ENCODE measurements at regions not wholly inside any gene's neighbourhood (a gene's known extent, or its start where the extent isn't known, plus 50 kb on each side); places are given as distances from the start of the nearest gene placed in this dataset.

GRCh38 chr1:193614817-193615216, 428.4 kb upstream of the B3GALT2 start:
- no peak for FAIRE-seq

GRCh38 chr1:193614275-193614674, 427.9 kb upstream of the B3GALT2 start:
- H3K9ac ChIP-seq (ENCODE audit: low read length in 3 of 3), result no peak overlapping the region
- no peaks in the 10 kb centered on the region for H3K36me3 ChIP-seq (ENCODE audit: control insufficient read depth in 2 of 3, insufficient read depth in 3 of 3, low read length in 3 of 3)
- no peak overlapping the region for H3K4me3 ChIP-seq (ENCODE audit: low read length in 3 of 3)
- no peaks in the 10 kb centered on the region for H3K4me1 ChIP-seq (ENCODE audit: control insufficient read depth in 2 of 3, insufficient read depth in 2 of 3, low read depth in 1 of 3, low read length in 3 of 3)
- H3K27ac ChIP-seq (ENCODE audit: low read depth in 2 of 2, low read length in 2 of 2), result no peak overlapping the region
- TF ChIP-seq CTCF (IDR thresholded peaks at IDR 0.05; ENCODE audit: borderline replicate concordance, extremely low read depth, insufficient read depth), result no peak
- no peaks in the 10 kb centered on the region for H3K9me3 ChIP-seq (ENCODE audit: control insufficient read depth in 2 of 3, insufficient read depth in 1 of 3, low read length in 3 of 3)
- FAIRE-seq, result no peak
- intact Hi-C loops (cut with DNase I), result no loop called here
- no peaks in the 10 kb centered on the region for H3K27me3 ChIP-seq (ENCODE audit: control insufficient read depth, insufficient read depth, low read length)
- DNase-seq, result no peak

More at GRCh38 chr1:193614817-193615216, 428.4 kb upstream of the B3GALT2 start:
- TF ChIP-seq CTCF (IDR thresholded peaks at IDR 0.05; ENCODE audit: borderline replicate concordance, extremely low read depth, insufficient read depth), result no peak
- no peak overlapping the region for H3K9ac ChIP-seq (ENCODE audit: low read length in 3 of 3)
- H3K27ac ChIP-seq (ENCODE audit: low read depth in 2 of 2, low read length in 2 of 2), result no peak overlapping the region
- no peaks in the 10 kb centered on the region for H3K4me1 ChIP-seq (ENCODE audit: control insufficient read depth in 2 of 3, insufficient read depth in 2 of 3, low read depth in 1 of 3, low read length in 3 of 3)
- H3K27me3 ChIP-seq (ENCODE audit: control insufficient read depth, insufficient read depth, low read length), result no peaks in the 10 kb centered on the region
- no peaks in the 10 kb centered on the region for H3K9me3 ChIP-seq (ENCODE audit: control insufficient read depth in 2 of 3, insufficient read depth in 1 of 3, low read length in 3 of 3)
- H3K4me3 ChIP-seq (ENCODE audit: low read length in 3 of 3), result no peak overlapping the region
- no peak for DNase-seq
- intact Hi-C loops (cut with DNase I), result no loop called here
- no peaks in the 10 kb centered on the region for H3K36me3 ChIP-seq (ENCODE audit: control insufficient read depth in 2 of 3, insufficient read depth in 3 of 3, low read length in 3 of 3)

GRCh38 chr1:193613041-193613440, 426.6 kb upstream of the B3GALT2 start:
- no peak for FAIRE-seq
- no peaks in the 10 kb centered on the region for H3K9me3 ChIP-seq (ENCODE audit: control insufficient read depth in 2 of 3, insufficient read depth in 1 of 3, low read length in 3 of 3)
- no peaks in the 10 kb centered on the region for H3K27me3 ChIP-seq (ENCODE audit: control insufficient read depth, insufficient read depth, low read length)
- no peak overlapping the region for H3K27ac ChIP-seq (ENCODE audit: low read depth in 2 of 2, low read length in 2 of 2)
- no peak overlapping the region for H3K9ac ChIP-seq (ENCODE audit: low read length in 3 of 3)
- H3K4me1 ChIP-seq (ENCODE audit: control insufficient read depth in 2 of 3, insufficient read depth in 2 of 3, low read depth in 1 of 3, low read length in 3 of 3), result no peaks in the 10 kb centered on the region
- DNase-seq, result no peak
- no peaks in the 10 kb centered on the region for H3K36me3 ChIP-seq (ENCODE audit: control insufficient read depth in 2 of 3, insufficient read depth in 3 of 3, low read length in 3 of 3)
- TF ChIP-seq CTCF (IDR thresholded peaks at IDR 0.05; ENCODE audit: borderline replicate concordance, extremely low read depth, insufficient read depth), result no peak
- intact Hi-C loops (cut with DNase I), result no loop called here
- H3K4me3 ChIP-seq (ENCODE audit: low read length in 3 of 3), result no peak overlapping the region

- H3K36me3 ChIP-seq (ENCODE audit: control insufficient read depth in 2 of 3, insufficient read depth in 3 of 3, low read length in 3 of 3), result no peaks in the 10 kb centered on the region
- no peak for TF ChIP-seq CTCF (IDR thresholded peaks at IDR 0.05; ENCODE audit: borderline replicate concordance, extremely low read depth, insufficient read depth)
- H3K4me1 ChIP-seq (ENCODE audit: control insufficient read depth in 2 of 3, insufficient read depth in 2 of 3, low read depth in 1 of 3, low read length in 3 of 3), result no peaks in the 10 kb centered on the region
- no peak for DNase-seq
- intact Hi-C loops (cut with DNase I), result no loop called here
- H3K4me3 ChIP-seq (ENCODE audit: low read length in 3 of 3), result no peak overlapping the region
- FAIRE-seq, result no peak
- H3K9me3 ChIP-seq (ENCODE audit: control insufficient read depth in 2 of 3, insufficient read depth in 1 of 3, low read length in 3 of 3), result no peaks in the 10 kb centered on the region
- no peak overlapping the region for H3K9ac ChIP-seq (ENCODE audit: low read length in 3 of 3)
- H3K27ac ChIP-seq (ENCODE audit: low read depth in 2 of 2, low read length in 2 of 2), result no peak overlapping the region
- H3K27me3 ChIP-seq (ENCODE audit: control insufficient read depth, insufficient read depth, low read length), result no peaks in the 10 kb centered on the region
Measured at GRCh38 chr1:193609592-193609991, 423.2 kb upstream of the B3GALT2 start.

All from kidney (tissue), 13 donors.